K562 (cell line): ENCODE measurements at regions not wholly inside any gene's neighbourhood (a gene's known extent, or its start where the extent isn't known, plus 50 kb on each side); places are given as distances from the start of the nearest gene placed in this dataset.

Experiments used
- ATAC-seq: fragments of 200-7000 bp; cut with Tn5 transposase; 3 replicates; pipeline ENCODE4 v1.9.1; 2020; ENCODE audit warnings: moderate library complexity
- BruUV-seq: library from RNA; stranded (reverse); fragments of 400-500 nt; replicated peaks from 2 replicates; lab custom pipeline; 2021; lab: Mats Ljungman, UMichigan
- CTCF ChIA-PET: fragments of 300-600 bp; formaldehyde crosslinking; extraction: SDS; loops from one replicate; lab custom pipeline; 2021; ENCODE audit warnings: low intra/inter-chr PET ratio; lab: Yijun Ruan, JAX
- POLR2A ChIA-PET: fragments of 300-600, 350-650 bp; sonication (Branson Sonifier 250); formaldehyde crosslinking; extraction: SDS; loops from one replicate; lab custom pipeline; 2021; ENCODE audit warnings: antibody characterized with exemption, inconsistent platforms; lab: Yijun Ruan, JAX
- DNase-seq, 4 experiments: peaks; one replicate each; pipeline versions ENCODE4 v3.0.0 to v3.0.0-alpha.2; 2011 to 2018; ENCODE audit warnings: low spot score in 3 of 4, mixed read lengths in 3 of 4; ENCODE audit errors: extremely low read depth in 1 of 4
- FAIRE-seq: peaks from 2 replicates; lab custom pipeline; 2011; peaks lifted over from hg19 to GRCh38; lab: Jason Lieb, UNC
- H2AFZ ChIP-seq: 2 replicates; pipeline ENCODE4 v1.6.0; 2011; ENCODE audit warnings: low read depth, low read length, control low read depth, inconsistent platforms
- H3K27ac ChIP-seq: fragments of 200-600 bp; 3 replicates; pipeline ENCODE4 v1.8.0; 2011; ENCODE audit warnings: low read depth, mild to moderate bottlenecking, control low read depth, inconsistent platforms, low read length, moderate library complexity, mixed read lengths; ENCODE audit errors: extremely low read depth
- H3K27me3 ChIP-seq, 2 experiments: fragments of 300-600 bp in 1 of 2; 2 replicates in 1 of 2; 3 replicates in 1 of 2; pipeline versions ENCODE4 v1.6.0 to v1.8.0; 2011; ENCODE audit warnings: inconsistent platforms in 2 of 2, low read length in 2 of 2, mild to moderate bottlenecking in 1 of 2, mixed read lengths in 1 of 2, moderate library complexity in 1 of 2; ENCODE audit not compliant: control insufficient read depth in 2 of 2, insufficient read depth in 2 of 2
- H3K36me3 ChIP-seq: fragments of 300-600 bp; 3 replicates; pipeline ENCODE4 v1.8.0; 2011; ENCODE audit warnings: mild to moderate bottlenecking, low read length, inconsistent platforms; ENCODE audit not compliant: control insufficient read depth, insufficient read depth
- H3K4me1 ChIP-seq, 2 experiments: fragments of 200-600 bp in 1 of 2; replicated peaks in 1 of 2; 2 replicates in 1 of 2; 3 replicates in 1 of 2; pipeline versions ENCODE4 v1.5.1 to v1.8.0; 2011; ENCODE audit warnings: inconsistent platforms in 2 of 2, low read length in 2 of 2, mild to moderate bottlenecking in 1 of 2, mixed read lengths in 1 of 2, moderate library complexity in 1 of 2; ENCODE audit not compliant: control insufficient read depth in 2 of 2, insufficient read depth in 2 of 2
- H3K4me2 ChIP-seq: 2 replicates; pipeline ENCODE4 v1.6.1; 2011; ENCODE audit warnings: low read length, control low read depth, inconsistent platforms, mixed read lengths; ENCODE audit not compliant: insufficient read depth
- H3K4me3 ChIP-seq: fragments of 200-600 bp; sonication (generic), shearing (Covaris generic); 2 replicates; pipeline ENCODE4 v1.5.1; 2016; ENCODE audit warnings: control low read depth, inconsistent platforms
- H3K79me2 ChIP-seq: fragments of 200-600 bp; 3 replicates; pipeline ENCODE4 v1.8.0; 2011; ENCODE audit warnings: low read length, inconsistent platforms; ENCODE audit not compliant: control insufficient read depth, insufficient read depth
- H3K9ac ChIP-seq, 2 experiments: 2 replicates each; pipeline versions ENCODE4 v1.6.0 to v1.6.1; 2011; ENCODE audit warnings: low read depth in 2 of 2, low read length in 2 of 2, control low read depth in 1 of 2, inconsistent platforms in 1 of 2, mild to moderate bottlenecking in 1 of 2, mixed read lengths in 1 of 2; ENCODE audit not compliant: insufficient read depth in 1 of 2
- H3K9me1 ChIP-seq: one replicate; pipeline ENCODE4 v1.6.0; 2011; ENCODE audit warnings: inconsistent platforms, mild to moderate bottlenecking, low read length, moderate library complexity; ENCODE audit not compliant: control insufficient read depth, insufficient read depth
- H3K9me3 ChIP-seq: replicated peaks from 2 replicates; pipeline ENCODE4 v1.5.1; 2011; ENCODE audit warnings: low read depth, low read length, inconsistent platforms; ENCODE audit not compliant: control insufficient read depth, insufficient read depth
- H4K20me1 ChIP-seq: replicated peaks from 2 replicates; pipeline ENCODE4 v1.6.1; 2011; ENCODE audit warnings: low read length, inconsistent platforms, mixed read lengths; ENCODE audit not compliant: control insufficient read depth, insufficient read depth
- BRD4 ChIP-seq: fragments of 200-600 bp; sonication (generic); IDR thresholded peaks from 2 replicates; pipeline ENCODE4 v1.6.1; 2017; ENCODE audit warnings: inconsistent platforms
- FOXA3 ChIP-seq, 2 experiments: fragments of 450-650 bp in 1 of 2; sonication (generic) in 1 of 2; formaldehyde crosslinking; IDR thresholded peaks in 1 of 2; conservative IDR thresholded peaks in 1 of 2; 2 replicates each; pipeline versions ENCODE4 v1.4.0 to v1.8.0; 2020 to 2022; ENCODE audit warnings: mild to moderate bottlenecking in 2 of 2, missing genetic modification reagents in 1 of 2
- TAL1 ChIP-seq: fragments of 450-650 bp; IDR thresholded peaks from 2 replicates; pipeline ENCODE4 v1.6.1; 2016; ENCODE audit warnings: mild to moderate bottlenecking
- ZC3H11A ChIP-seq: IDR thresholded peaks from 2 replicates; pipeline ENCODE4 v1.6.1; 2012; ENCODE audit warnings: low read depth, low read length, improper control_type of control experiment
- ZNF184 ChIP-seq: sonication (generic); formaldehyde crosslinking; IDR thresholded peaks from 2 replicates; pipeline ENCODE4 v1.5.0; 2020; ENCODE audit warnings: missing genetic modification reagents
- ZNF274 ChIP-seq: IDR thresholded peaks from 2 replicates; pipeline ENCODE4 v1.6.1; 2011; ENCODE audit warnings: low read depth, mild to moderate bottlenecking, low read length, moderate library complexity, borderline replicate concordance
- ZNF79 ChIP-seq: fragments of 250-450 bp; sonication (Bioruptor Pico); IDR thresholded peaks from 2 replicates; pipeline ENCODE4 v1.4.0; 2020; ENCODE audit warnings: low read depth, mild to moderate bottlenecking, moderate library complexity
- WGBS: fragments of 100-300 bp; shearing (Covaris generic); methylation state at CpG from one replicate; pipeline ENCODE4 v1.1.6; 2016; ENCODE audit warnings: low coverage, mixed read lengths; ENCODE audit not compliant: insufficient coverage; ENCODE audit errors: missing lambda C conversion rate; 5-methylcytosine and 5-hydroxymethylcytosine counted together
- in situ Hi-C: fragments of 300-500 bp; cut with MboI; formaldehyde crosslinking; loops from 4 replicates; pipeline ENCODE4 v1.15.0; 2018; ENCODE audit warnings: inconsistent platforms, mixed read lengths
- intact Hi-C: fragments of 100-400 bp; cut with micrococcal nuclease; formaldehyde crosslinking; loops from 2 replicates; pipeline ENCODE4 v1.14.2; 2022
- TF ChIP-seq, protein P1 (sequence below): sonication (generic); formaldehyde crosslinking; IDR thresholded peaks from 2 replicates; pipeline ENCODE4 v1.8.0; 2023; ENCODE audit warnings: mild to moderate bottlenecking, missing genetic modification reagents
- TF ChIP-seq, protein P2 (sequence below): fragments of 450-650 bp; formaldehyde crosslinking; IDR thresholded peaks from 2 replicates; pipeline ENCODE4 v1.4.0; 2022; ENCODE audit warnings: missing genetic modification characterization
- TF ChIP-seq, protein P3 (sequence below): fragments of 450-650 bp; IDR thresholded peaks from one replicate; pipeline ENCODE4 v1.6.1; 2018; ENCODE audit warnings: mild to moderate bottlenecking, moderate library complexity; ENCODE audit not compliant: partially characterized antibody

GRCh38 chr6:19972221-19972620, 135.1 kb downstream of the ID4 start:
- in situ Hi-C loops (no loop called here), intact Hi-C loops (loop anchor here (5.0 kb wide), 1 partner anchor 55 kb away; no protein-coding TSS in a partner anchor)
- Histone ChIP-seq H4K20me1 (no peaks in the 10 kb centered on the region), H3K9me3 (no peaks in the 10 kb centered on the region), H3K9ac (no peak overlapping the region), H3K27ac (no peak overlapping the region), H3K27me3 (peaks cover 5 to 19% of the 10 kb centered on the region in 2 experiments; a peak in 2 of 5 replicates), H3K9me1 (no peaks in the 10 kb centered on the region), H3K36me3 (no peaks in the 10 kb centered on the region), H3K4me1 (peaks cover 0 to 8% of the 10 kb centered on the region in 2 experiments; a peak in 2 of 5 replicates), H2AFZ (no peak overlapping the region), H3K79me2 (no peaks in the 10 kb centered on the region), H3K4me2 (no peak overlapping the region), H3K4me3 (no peak overlapping the region)
- no peak for DNase-seq
- BruUV-seq = no TSS peak
- WGBS = 4% methylated on average over 1 of the region's 1 CpG
- no peak for ATAC-seq
- no peak for TF ChIP-seq ZNF79 (CRISPR knock-in tag)
- no peak for TF ChIP-seq ZNF274
- TF ChIP-seq ZNF184 (CRISPR knock-in tag) = no peak
- FAIRE-seq = no peak
- POLR2A ChIA-PET = no interaction called here
- CTCF ChIA-PET = no interaction called here

- ATAC-seq = no peak
- H3K9ac ChIP-seq = no peak overlapping the region
- in situ Hi-C loops = no loop called here
- H2AFZ ChIP-seq = no peak overlapping the region
- WGBS = under 1% methylated on average over 12 of the region's 12 CpGs
- H3K9me3 ChIP-seq = no peaks in the 10 kb centered on the region
- CTCF ChIA-PET = no interaction called here
- no peak overlapping the region for H3K27ac ChIP-seq
- no peaks in the 10 kb centered on the region for H3K36me3 ChIP-seq
- no peaks in the 10 kb centered on the region for H3K4me1 ChIP-seq
- no peaks in the 10 kb centered on the region for H3K9me1 ChIP-seq
- intact Hi-C loops = no loop called here
- FAIRE-seq = no peak
- DNase-seq = no peak
- no peaks in the 10 kb centered on the region for H3K79me2 ChIP-seq
- POLR2A ChIA-PET = interaction anchor here (1.0 kb wide), 1 partner anchor 8 kb away, joined by 5 read pairs; no protein-coding TSS in a partner anchor
- no peaks in the 10 kb centered on the region for H4K20me1 ChIP-seq
- H3K27me3 ChIP-seq = peaks cover 7 to 26% of the 10 kb centered on the region in 2 experiments; a peak in 2 of 5 replicates
- H3K4me3 ChIP-seq = no peak overlapping the region
- no peak overlapping the region for H3K4me2 ChIP-seq
- BruUV-seq = no TSS peak
- TF ChIP-seq BRD4 (no peak), ZC3H11A (no peak), TAL1 (no peak), FOXA3 (CRISPR knock-in tag; conservative IDR thresholded peaks at IDR 0.05 in 1 of 2, IDR thresholded peaks at IDR 0.05 in 1 of 2) (no peak)
- TF ChIP-seq, protein P1, sequence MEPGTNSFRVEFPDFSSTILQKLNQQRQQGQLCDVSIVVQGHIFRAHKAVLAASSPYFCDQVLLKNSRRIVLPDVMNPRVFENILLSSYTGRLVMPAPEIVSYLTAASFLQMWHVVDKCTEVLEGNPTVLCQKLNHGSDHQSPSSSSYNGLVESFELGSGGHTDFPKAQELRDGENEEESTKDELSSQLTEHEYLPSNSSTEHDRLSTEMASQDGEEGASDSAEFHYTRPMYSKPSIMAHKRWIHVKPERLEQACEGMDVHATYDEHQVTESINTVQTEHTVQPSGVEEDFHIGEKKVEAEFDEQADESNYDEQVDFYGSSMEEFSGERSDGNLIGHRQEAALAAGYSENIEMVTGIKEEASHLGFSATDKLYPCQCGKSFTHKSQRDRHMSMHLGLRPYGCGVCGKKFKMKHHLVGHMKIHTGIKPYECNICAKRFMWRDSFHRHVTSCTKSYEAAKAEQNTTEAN = no peak
- TF ChIP-seq, protein P2, sequence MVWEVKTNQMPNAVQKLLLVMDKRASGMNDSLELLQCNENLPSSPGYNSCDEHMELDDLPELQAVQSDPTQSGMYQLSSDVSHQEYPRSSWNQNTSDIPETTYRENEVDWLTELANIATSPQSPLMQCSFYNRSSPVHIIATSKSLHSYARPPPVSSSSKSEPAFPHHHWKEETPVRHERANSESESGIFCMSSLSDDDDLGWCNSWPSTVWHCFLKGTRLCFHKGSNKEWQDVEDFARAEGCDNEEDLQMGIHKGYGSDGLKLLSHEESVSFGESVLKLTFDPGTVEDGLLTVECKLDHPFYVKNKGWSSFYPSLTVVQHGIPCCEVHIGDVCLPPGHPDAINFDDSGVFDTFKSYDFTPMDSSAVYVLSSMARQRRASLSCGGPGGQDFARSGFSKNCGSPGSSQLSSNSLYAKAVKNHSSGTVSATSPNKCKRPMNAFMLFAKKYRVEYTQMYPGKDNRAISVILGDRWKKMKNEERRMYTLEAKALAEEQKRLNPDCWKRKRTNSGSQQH (CRISPR knock-in tag) = no peak
- TF ChIP-seq, protein P3, sequence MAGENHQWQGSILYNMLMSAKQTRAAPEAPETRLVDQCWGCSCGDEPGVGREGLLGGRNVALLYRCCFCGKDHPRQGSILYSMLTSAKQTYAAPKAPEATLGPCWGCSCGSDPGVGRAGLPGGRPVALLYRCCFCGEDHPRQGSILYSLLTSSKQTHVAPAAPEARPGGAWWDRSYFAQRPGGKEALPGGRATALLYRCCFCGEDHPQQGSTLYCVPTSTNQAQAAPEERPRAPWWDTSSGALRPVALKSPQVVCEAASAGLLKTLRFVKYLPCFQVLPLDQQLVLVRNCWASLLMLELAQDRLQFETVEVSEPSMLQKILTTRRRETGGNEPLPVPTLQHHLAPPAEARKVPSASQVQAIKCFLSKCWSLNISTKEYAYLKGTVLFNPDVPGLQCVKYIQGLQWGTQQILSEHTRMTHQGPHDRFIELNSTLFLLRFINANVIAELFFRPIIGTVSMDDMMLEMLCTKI = no peak
Measured at GRCh38 chr6:19976411-19977129, 139.4 kb downstream of the ID4 start.
